GM23338 (cell line): ENCODE measurements at regions not wholly inside any gene's neighbourhood (a gene's known extent, or its start where the extent isn't known, plus 50 kb on each side); places are given as distances from the start of the nearest gene placed in this dataset.

Source experiments
- ATAC-seq: fragments of 200-7000 bp; cut with Tn5 transposase; 3 replicates; pipeline ENCODE4 v1.9.1; 2020
- DNase-seq: peaks from one replicate; pipeline ENCODE4 v3.0.0-alpha.2; 2015; ENCODE audit warnings: low spot score
- H2AFZ ChIP-seq: fragments of 200-600 bp; sonication (generic); 2 replicates; pipeline ENCODE4 v1.8.0; 2016; ENCODE audit warnings: antibody characterized with exemption, mild to moderate bottlenecking, moderate library complexity
- H3F3A ChIP-seq: fragments of 200-600 bp; sonication (generic); replicated peaks from 2 replicates; pipeline ENCODE4 v1.8.0; 2017; ENCODE audit warnings: antibody characterized with exemption, mixed run types, low read depth
- H3K27ac ChIP-seq: fragments of 200-600 bp; sonication (generic); 2 replicates; pipeline ENCODE4 v1.6.1; 2016; ENCODE audit warnings: low read depth
- H3K27me3 ChIP-seq: fragments of 200-600 bp; sonication (generic); 2 replicates; pipeline ENCODE4 v1.8.0; 2016; ENCODE audit warnings: mild to moderate bottlenecking, mixed run types, moderate library complexity; ENCODE audit not compliant: insufficient read depth
- H3K36me3 ChIP-seq: fragments of 200-600 bp; sonication (generic); 2 replicates; pipeline ENCODE4 v1.8.0; 2016; ENCODE audit warnings: mild to moderate bottlenecking; ENCODE audit not compliant: insufficient read depth
- H3K4me1 ChIP-seq: fragments of 200-600 bp; sonication (generic); 2 replicates; pipeline ENCODE4 v1.8.0; 2016; ENCODE audit warnings: mild to moderate bottlenecking, moderate library complexity; ENCODE audit not compliant: insufficient read depth
- H3K4me2 ChIP-seq: fragments of 200-600 bp; sonication (generic); 2 replicates; pipeline ENCODE4 v1.7.1; 2017; ENCODE audit warnings: mixed run types
- H3K4me3 ChIP-seq: fragments of 200-600 bp; sonication (generic); 2 replicates; pipeline ENCODE4 v1.6.1; 2016; ENCODE audit warnings: mixed run types
- H3K79me2 ChIP-seq: fragments of 200-600 bp; sonication (generic); replicated peaks from 2 replicates; pipeline ENCODE4 v1.8.0; 2017; ENCODE audit warnings: mild to moderate bottlenecking; ENCODE audit not compliant: insufficient read depth
- H3K9me2 ChIP-seq: fragments of 200-600 bp; sonication (generic); 2 replicates; pipeline ENCODE4 v1.8.0; 2017; ENCODE audit not compliant: insufficient read depth
- H4K20me1 ChIP-seq: fragments of 200-600 bp; sonication (generic); replicated peaks from 2 replicates; pipeline ENCODE4 v1.8.0; 2017; ENCODE audit warnings: mild to moderate bottlenecking; ENCODE audit not compliant: insufficient read depth
- H3K27ac Mint-ChIP-seq: 2 replicates; pipeline ENCODE4 v1.8.0; 2020; ENCODE audit warnings: inconsistent platforms, mild to moderate bottlenecking, moderate library complexity, mixed read lengths
- H3K27me3 Mint-ChIP-seq: 3 replicates; pipeline ENCODE4 v1.8.0; 2022; ENCODE audit warnings: low read depth, mild to moderate bottlenecking, moderate library complexity, mixed read lengths, inconsistent platforms; ENCODE audit not compliant: insufficient read depth, poor library complexity
- H3K36me3 Mint-ChIP-seq: 3 replicates; pipeline ENCODE4 v1.8.0; 2021; ENCODE audit warnings: low read depth, mild to moderate bottlenecking, inconsistent platforms, moderate library complexity, mixed read lengths
- H3K4me1 Mint-ChIP-seq: 3 replicates; pipeline ENCODE4 v1.8.0; 2020; ENCODE audit warnings: mild to moderate bottlenecking, inconsistent platforms, mixed read lengths
- H3K4me3 Mint-ChIP-seq: 3 replicates; pipeline ENCODE4 v1.8.0; 2021; ENCODE audit warnings: moderate library complexity, mild to moderate bottlenecking, inconsistent platforms, mixed read lengths
- H3K9me3 Mint-ChIP-seq: 3 replicates; pipeline ENCODE4 v1.8.0; 2020; ENCODE audit warnings: moderate library complexity, mild to moderate bottlenecking, inconsistent platforms, mixed read lengths
- EZH2 ChIP-seq: fragments of 200-600 bp; sonication (generic); IDR thresholded peaks from one replicate; pipeline ENCODE4 v1.8.0; 2017; ENCODE audit warnings: antibody characterized with exemption, mild to moderate bottlenecking, low read depth; ENCODE audit not compliant: unreplicated experiment
- STAT1 ChIP-seq: IDR thresholded peaks from one replicate; pipeline ENCODE4 v1.6.1; 2016; ENCODE audit warnings: antibody characterized with exemption; ENCODE audit not compliant: unreplicated experiment
- ZNF114 ChIP-seq: fragments of 250-450 bp; sonication (Bioruptor Pico); IDR thresholded peaks from 2 replicates; pipeline ENCODE4 v1.5.0; 2020; ENCODE audit warnings: mild to moderate bottlenecking, moderate library complexity
- TF ChIP-seq, protein P1 (sequence below): IDR thresholded peaks from 2 replicates; pipeline ENCODE4 v1.6.1; 2016; ENCODE audit warnings: antibody characterized with exemption
- TF ChIP-seq, protein P2 (sequence below): IDR thresholded peaks from one replicate; pipeline ENCODE4 v1.6.1; 2018; ENCODE audit warnings: antibody characterized with exemption; ENCODE audit not compliant: unreplicated experiment
- TF ChIP-seq, protein P3 (sequence below): fragments of 250-450 bp; sonication (Bioruptor Pico); IDR thresholded peaks from 2 replicates; pipeline ENCODE4 v1.5.0; 2020; ENCODE audit warnings: mild to moderate bottlenecking, moderate library complexity

DNA sequence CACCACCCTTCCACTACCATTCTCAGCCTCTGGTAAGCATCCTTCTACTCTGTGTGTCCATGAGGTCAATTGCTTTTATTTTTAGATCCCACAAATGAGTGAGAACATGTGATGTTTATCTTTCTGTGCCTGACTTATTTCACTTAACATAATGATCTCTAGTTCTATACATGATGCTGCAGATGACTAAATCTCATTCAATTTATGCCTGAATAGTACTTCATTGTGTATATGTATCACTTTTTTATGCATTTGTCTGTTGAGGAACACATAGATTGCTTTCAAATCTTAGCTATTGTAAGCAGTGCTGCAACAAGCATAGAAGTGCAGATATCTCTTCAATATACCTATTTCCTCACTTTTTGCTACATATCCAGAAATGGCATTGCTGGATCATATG, 733.3 kb downstream of the SUCLG1 start:
- H3K27me3 Mint-ChIP-seq, result no peaks in the 10 kb centered on the region
- Histone ChIP-seq H3K27ac (no peak overlapping the region), H4K20me1 (no peaks in the 10 kb centered on the region), H3K4me3 (no peak overlapping the region), H3K9me2 (no peaks in the 10 kb centered on the region), H2AFZ (no peak overlapping the region), H3K36me3 (no peaks in the 10 kb centered on the region), H3F3A (no peaks in the 10 kb centered on the region), H3K4me2 (no peak overlapping the region), H3K4me1 (no peaks in the 10 kb centered on the region), H3K27me3 (no peaks in the 10 kb centered on the region), H3K79me2 (no peaks in the 10 kb centered on the region)
- H3K36me3 Mint-ChIP-seq, result no peaks in the 10 kb centered on the region
- no peak for ATAC-seq
- no peaks in the 10 kb centered on the region for H3K4me1 Mint-ChIP-seq
- no peak for DNase-seq
- TF ChIP-seq, protein P1, sequence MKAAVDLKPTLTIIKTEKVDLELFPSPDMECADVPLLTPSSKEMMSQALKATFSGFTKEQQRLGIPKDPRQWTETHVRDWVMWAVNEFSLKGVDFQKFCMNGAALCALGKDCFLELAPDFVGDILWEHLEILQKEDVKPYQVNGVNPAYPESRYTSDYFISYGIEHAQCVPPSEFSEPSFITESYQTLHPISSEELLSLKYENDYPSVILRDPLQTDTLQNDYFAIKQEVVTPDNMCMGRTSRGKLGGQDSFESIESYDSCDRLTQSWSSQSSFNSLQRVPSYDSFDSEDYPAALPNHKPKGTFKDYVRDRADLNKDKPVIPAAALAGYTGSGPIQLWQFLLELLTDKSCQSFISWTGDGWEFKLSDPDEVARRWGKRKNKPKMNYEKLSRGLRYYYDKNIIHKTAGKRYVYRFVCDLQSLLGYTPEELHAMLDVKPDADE, result no peak
- TF ChIP-seq EZH2, result no peak
- TF ChIP-seq, protein P2, sequence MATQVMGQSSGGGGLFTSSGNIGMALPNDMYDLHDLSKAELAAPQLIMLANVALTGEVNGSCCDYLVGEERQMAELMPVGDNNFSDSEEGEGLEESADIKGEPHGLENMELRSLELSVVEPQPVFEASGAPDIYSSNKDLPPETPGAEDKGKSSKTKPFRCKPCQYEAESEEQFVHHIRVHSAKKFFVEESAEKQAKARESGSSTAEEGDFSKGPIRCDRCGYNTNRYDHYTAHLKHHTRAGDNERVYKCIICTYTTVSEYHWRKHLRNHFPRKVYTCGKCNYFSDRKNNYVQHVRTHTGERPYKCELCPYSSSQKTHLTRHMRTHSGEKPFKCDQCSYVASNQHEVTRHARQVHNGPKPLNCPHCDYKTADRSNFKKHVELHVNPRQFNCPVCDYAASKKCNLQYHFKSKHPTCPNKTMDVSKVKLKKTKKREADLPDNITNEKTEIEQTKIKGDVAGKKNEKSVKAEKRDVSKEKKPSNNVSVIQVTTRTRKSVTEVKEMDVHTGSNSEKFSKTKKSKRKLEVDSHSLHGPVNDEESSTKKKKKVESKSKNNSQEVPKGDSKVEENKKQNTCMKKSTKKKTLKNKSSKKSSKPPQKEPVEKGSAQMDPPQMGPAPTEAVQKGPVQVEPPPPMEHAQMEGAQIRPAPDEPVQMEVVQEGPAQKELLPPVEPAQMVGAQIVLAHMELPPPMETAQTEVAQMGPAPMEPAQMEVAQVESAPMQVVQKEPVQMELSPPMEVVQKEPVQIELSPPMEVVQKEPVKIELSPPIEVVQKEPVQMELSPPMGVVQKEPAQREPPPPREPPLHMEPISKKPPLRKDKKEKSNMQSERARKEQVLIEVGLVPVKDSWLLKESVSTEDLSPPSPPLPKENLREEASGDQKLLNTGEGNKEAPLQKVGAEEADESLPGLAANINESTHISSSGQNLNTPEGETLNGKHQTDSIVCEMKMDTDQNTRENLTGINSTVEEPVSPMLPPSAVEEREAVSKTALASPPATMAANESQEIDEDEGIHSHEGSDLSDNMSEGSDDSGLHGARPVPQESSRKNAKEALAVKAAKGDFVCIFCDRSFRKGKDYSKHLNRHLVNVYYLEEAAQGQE, result no peak
- TF ChIP-seq ZNF114, result no peak
- no peak for TF ChIP-seq STAT1
- TF ChIP-seq, protein P3, sequence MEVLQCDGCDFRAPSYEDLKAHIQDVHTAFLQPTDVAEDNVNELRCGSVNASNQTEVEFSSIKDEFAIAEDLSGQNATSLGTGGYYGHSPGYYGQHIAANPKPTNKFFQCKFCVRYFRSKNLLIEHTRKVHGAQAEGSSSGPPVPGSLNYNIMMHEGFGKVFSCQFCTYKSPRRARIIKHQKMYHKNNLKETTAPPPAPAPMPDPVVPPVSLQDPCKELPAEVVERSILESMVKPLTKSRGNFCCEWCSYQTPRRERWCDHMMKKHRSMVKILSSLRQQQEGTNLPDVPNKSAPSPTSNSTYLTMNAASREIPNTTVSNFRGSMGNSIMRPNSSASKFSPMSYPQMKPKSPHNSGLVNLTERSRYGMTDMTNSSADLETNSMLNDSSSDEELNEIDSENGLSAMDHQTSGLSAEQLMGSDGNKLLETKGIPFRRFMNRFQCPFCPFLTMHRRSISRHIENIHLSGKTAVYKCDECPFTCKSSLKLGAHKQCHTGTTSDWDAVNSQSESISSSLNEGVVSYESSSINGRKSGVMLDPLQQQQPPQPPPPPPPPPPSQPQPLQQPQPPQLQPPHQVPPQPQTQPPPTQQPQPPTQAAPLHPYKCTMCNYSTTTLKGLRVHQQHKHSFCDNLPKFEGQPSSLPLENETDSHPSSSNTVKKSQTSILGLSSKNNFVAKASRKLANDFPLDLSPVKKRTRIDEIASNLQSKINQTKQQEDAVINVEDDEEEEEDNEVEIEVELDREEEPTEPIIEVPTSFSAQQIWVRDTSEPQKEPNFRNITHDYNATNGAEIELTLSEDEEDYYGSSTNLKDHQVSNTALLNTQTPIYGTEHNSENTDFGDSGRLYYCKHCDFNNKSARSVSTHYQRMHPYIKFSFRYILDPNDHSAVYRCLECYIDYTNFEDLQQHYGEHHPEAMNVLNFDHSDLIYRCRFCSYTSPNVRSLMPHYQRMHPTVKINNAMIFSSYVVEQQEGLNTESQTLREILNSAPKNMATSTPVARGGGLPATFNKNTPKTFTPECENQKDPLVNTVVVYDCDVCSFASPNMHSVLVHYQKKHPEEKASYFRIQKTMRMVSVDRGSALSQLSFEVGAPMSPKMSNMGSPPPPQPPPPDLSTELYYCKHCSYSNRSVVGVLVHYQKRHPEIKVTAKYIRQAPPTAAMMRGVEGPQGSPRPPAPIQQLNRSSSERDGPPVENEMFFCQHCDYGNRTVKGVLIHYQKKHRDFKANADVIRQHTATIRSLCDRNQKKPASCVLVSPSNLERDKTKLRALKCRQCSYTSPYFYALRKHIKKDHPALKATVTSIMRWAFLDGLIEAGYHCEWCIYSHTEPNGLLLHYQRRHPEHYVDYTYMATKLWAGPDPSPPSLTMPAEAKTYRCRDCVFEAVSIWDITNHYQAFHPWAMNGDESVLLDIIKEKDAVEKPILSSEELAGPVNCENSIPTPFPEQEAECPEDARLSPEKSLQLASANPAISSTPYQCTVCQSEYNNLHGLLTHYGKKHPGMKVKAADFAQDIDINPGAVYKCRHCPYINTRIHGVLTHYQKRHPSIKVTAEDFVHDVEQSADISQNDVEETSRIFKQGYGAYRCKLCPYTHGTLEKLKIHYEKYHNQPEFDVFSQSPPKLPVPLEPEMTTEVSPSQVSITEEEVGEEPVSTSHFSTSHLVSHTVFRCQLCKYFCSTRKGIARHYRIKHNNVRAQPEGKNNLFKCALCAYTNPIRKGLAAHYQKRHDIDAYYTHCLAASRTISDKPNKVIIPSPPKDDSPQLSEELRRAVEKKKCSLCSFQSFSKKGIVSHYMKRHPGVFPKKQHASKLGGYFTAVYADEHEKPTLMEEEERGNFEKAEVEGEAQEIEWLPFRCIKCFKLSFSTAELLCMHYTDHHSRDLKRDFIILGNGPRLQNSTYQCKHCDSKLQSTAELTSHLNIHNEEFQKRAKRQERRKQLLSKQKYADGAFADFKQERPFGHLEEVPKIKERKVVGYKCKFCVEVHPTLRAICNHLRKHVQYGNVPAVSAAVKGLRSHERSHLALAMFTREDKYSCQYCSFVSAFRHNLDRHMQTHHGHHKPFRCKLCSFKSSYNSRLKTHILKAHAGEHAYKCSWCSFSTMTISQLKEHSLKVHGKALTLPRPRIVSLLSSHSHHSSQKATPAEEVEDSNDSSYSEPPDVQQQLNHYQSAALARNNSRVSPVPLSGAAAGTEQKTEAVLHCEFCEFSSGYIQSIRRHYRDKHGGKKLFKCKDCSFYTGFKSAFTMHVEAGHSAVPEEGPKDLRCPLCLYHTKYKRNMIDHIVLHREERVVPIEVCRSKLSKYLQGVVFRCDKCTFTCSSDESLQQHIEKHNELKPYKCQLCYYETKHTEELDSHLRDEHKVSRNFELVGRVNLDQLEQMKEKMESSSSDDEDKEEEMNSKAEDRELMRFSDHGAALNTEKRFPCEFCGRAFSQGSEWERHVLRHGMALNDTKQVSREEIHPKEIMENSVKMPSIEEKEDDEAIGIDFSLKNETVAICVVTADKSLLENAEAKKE, result no peak
- H3K27ac Mint-ChIP-seq, result no peak overlapping the region
- H3K4me3 Mint-ChIP-seq, result no peak overlapping the region
- H3K9me3 Mint-ChIP-seq, result no peaks in the 10 kb centered on the region
